SKM-1 treated with dmso at 0.1 percent for 144 hours (cell line): ENCODE measurements at regions not wholly inside any gene's neighbourhood (a gene's known extent, or its start where the extent isn't known, plus 50 kb on each side); places are given as distances from the start of the nearest gene placed in this dataset.

ENCODE experiments used
- DNase-seq: peaks from one replicate; lab custom pipeline; 2025; ENCODE audit not compliant: unreplicated experiment; lab: John Stamatoyannopoulos, UW

DNA sequence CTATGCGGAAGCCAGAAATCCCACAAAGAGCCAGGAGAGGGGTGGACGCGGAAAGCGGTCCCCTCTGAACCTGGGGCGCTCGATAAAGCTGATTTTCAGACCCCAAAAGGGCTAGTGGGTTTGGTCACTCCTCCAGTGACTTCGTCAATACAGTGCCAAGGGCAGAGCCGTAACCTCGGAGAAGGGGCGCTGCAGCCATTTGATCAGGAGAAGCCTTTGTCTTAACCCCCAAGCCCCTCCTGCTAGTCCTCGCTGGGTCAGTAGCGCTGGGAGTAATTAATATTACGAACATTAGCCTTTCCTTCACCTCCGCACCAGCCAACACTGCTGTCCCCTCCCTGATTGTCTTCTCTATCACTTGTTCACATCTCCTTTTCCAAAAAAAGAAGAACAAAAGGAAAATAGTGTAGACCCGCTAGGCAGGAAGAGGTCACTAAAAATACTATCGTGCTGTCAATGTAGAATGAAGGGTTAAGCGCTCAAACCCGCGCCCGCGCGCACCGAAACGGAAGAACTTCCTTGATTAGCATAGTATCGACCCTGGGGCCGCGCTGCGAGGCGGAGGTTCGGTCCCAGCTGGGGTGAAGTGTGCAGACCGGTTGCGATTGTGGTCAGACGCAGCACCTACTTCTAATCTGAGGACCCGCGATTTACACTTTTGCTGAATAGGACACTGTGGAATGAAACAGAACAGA lies 63.2 kb upstream of the MAPRE2 start:
- DNase-seq, result peak; percentile 17

GRCh38 chr18:34978533-34978893 lies 62.7 kb upstream of the MAPRE2 start:
- no peak for DNase-seq

DNA sequence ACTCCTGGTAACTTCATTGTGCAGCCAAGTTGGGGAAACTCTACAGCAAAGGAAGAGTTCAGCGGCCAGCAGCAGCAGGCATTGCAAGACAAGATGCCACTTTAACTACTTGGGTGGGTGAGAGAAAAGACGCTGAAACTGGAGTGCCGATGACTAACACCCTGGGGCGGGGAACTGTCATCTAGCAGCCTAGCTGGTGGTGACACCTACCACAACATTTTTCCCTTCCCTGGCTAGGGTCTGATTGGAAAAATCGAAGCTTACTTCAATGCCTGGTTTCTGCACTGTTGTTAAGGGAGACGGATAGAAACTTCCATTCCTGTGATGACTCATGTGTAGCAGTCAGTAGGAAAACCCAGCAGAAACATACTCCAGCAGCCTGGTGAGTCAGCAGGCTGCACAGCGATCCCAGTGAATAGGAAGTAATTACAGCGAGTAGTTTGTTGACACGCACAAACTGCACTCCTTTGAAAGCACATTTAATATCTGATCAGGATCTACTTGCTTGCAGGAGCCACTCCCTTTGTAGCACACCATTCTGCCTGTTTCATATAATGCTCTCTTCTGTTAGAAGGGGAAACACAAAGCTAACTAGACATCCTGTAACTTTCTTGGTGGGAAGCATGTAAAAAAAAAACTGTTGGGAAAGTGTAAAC lies 62.1 kb upstream of the MAPRE2 start:
- DNase-seq, result peak; percentile 84

DNA sequence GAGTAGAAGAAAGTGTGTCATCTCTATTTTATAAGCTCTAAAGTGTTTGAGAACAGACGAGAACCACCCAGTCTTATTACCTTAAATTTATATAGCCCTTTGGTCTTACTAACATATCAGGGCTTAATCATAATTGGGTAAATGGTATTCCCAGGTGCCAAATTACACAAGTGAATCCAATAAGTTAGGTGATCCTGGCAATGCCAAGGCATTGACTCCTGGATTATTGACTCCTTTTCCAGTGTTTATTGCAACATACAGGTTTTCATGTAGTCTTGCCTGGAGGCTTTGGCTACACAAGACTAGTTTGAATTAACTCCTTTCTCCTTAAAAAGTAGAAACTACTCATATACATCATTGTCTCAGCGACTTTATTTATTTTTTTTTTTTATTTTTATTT lies 59.7 kb upstream of the MAPRE2 start:
- DNase-seq, result no peak

GRCh38 chr18:34985963-34986362 lies 55.2 kb upstream of the MAPRE2 start:
- DNase-seq, result no peak

- no peak for DNase-seq
Measured at GRCh38 chr18:34990597-34990996, 50.6 kb upstream of the MAPRE2 start.

DNA sequence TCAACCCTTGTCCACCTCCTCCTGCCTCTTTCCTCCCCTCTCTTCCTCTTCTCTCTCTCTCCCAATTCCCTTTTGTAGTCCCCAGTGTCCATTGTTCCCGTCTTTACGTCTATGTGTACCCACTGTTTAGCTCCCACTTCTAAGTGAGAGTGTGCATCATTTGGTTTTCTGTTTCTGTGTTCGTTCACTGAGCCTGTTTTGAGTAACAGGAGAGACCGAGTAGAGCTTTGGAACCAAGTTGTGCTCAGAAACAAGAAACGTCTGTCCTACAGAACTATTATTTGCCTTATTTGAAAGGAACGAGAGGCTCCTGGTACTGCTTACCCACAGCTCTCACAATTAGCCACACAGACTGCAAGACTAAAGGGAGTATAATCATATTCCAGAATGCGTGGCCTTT lies 50.1 kb upstream of the MAPRE2 start:
- no peak for DNase-seq
